NCI-H2081 treated with DMSO at 0.1 percent for 48 hours (cell line): ENCODE measurements at regions not wholly inside any gene's neighbourhood (a gene's known extent, or its start where the extent isn't known, plus 50 kb on each side); places are given as distances from the start of the nearest gene placed in this dataset.
"Not testable (repeated sequence)": the region's sequence is repeated elsewhere in the genome, so short reads cannot be mapped to it uniquely, and the experiment has no call there.

Source experiments
- DNase-seq: peaks from one replicate; lab custom pipeline; 2025; lab: John Stamatoyannopoulos, UW

DNA sequence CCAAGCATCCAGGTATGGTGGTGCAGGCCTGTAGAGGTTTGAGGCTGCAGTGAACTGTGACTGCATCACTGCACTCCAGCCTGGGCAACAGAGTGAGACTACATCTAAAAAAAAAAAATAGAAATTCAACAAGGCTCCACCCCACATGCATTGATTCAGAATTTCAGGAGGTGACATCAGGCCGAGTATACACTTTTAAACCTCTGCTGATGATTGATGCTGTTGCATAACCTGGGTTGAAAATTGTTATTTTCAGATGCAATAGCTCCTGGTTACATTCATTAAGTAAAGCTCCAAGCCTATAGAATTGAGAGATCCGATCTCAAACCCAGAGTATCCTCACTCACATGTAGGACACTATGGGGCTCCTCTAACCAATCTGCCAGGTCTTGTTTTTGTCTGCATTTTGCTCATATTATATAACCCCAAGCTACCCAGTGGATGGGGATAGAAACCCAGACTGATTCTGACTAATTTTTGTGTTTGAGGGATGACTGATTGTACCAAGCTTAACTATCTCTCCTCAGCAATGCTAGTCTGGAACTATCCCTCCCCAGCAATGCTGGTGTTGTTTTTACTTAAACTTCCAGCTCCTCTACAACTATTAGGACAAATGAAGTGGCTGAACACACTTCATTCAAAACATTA, 123.5 kb upstream of the PREP start:
- DNase-seq: no peak

DNA sequence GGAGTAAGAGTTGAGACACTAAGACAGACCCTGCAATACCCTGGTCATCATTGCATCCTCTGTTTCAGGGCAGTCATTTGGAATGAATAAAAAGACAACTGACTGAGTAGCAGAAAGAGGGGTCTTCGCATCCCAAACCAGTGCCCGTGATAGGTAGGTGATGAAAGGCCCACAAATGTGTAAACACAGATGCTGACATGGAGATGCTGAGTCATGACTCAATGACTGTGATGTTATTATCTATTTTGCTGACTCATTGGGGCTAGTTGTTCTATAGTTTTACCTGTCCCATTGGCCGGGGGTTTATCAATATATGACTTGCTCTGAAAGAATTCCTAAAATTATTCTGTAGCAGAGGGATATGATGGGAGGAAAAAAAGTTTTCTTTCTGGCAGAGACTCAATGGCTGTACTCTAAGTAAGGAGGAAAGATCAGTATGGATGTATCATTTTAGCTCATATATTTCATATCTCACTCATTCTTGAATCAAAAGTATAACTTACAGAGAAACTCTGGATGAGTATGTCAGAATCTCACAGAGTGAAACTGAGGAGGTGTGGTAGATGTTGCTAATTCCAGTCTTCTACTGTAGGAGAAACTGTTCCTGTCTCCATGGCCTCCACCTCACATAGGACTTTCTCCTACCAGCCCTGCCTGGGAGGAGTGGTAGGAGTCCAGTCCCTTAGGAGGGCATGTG, 119.9 kb upstream of the PREP start:
- DNase-seq: no peak

DNA sequence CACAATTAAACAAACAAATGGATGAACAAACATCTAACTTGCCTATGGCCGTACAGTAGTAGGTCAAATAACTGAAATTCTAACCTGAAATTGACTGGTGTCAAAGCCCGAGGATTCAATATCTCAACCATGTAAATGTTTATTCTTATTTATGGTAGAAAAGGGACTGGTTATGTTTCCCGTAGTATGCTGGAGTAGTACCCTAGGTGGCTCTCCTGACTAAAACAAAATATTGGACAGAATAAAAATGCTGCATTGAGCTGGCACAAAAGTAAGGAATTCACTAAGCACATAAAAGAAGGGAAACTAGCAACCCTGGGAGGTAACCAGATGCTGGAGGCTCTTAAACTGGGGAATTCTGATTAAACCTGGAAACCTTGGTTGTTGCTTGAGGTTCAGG, 117.1 kb upstream of the PREP start:
- no peak for DNase-seq

DNA sequence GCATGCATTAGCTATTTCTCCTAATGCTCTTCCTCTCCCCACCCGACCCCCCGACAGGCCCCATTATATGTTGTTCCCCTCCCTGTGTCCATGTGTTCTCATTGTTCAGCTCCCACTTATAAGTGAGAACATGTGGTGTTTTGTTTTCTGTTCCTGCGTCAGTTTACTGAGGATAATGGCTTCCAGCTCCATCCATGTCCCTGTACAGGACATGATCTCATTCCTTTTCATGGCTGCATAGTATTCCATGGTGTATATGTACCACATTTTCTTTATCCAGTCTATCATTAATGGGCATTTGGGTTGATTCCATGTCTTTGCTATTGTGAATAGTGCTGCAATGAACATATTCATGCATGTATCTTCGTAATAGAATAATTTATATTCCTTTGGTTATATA, 116.1 kb upstream of the PREP start:
- DNase-seq: not testable (repeated sequence)

DNA sequence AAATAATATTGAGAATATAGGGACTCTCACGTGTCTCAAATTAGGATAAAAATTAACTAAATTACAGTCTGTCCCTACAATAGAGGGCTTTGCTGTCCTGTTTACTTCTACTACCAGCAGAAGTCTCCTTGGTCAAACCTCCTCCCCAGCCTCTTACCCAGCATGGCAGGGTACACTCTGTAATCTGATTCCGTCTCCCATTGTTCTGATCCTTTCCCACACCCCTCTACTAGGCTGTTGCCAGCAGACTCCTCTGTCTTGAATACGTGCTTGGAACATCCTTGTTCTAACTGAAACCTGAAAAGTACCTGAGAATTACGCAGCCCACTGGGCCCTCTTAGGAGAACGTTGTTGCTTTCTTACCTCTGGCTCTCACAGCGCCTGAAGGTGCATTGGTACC, 112.2 kb upstream of the PREP start:
- no peak for DNase-seq

DNA sequence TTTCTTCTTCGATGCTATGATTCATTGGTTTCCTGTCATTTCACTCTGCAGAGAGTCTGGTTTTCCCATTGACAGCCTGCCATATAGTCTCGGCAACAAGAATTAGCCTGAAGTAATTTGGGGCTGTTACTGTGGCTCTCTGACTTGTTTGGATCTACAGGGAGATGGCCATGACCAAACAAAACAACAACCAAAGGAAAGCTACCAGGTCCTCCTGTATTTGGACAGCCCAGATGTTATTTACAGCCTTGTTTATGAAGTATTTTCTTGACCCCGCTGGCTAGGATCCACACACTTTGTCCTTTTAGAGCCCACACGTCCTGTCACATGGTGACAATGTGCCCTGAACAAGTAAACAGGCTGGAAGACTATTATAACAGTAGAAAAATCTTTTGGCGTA, 111.4 kb upstream of the PREP start:
- no peak for DNase-seq

DNA sequence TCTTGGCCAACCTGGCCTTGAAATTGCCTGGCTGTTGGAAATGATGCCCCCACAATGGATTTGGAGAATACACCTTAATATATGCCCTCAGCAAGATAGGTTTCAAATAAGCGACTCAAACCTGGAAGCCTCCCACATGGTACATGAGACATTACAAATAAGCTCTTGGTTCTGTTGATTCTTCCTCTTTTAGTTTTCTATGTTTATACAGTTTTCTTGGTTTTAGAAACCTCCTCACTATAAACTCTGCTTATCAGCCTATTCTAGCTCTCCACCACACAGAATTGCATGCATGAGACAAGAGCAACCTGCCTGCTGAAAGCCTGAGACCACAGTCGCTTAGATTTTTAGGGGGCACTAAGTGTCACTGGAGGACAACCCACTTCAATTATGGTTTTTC, 108.8 kb upstream of the PREP start:
- no peak for DNase-seq

DNA sequence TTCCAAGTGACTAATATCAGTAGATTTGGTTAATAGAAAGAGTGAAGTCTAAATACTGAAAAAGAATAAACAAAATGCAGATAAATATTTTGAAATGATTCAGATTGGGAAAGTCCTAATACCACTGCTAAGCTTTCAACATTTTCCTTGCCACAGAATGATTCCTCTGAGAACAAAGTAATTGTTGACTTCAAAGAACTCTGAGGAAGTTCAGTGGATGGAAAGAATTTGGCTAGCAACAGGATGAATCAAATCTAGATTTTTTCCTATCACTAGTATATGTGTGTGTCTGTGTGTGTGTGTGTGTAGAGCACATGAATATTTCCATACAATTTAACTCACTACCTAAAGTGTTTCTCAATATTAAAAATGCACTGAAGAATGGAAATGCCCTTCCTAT, 107.9 kb upstream of the PREP start:
- DNase-seq: no peak

DNA sequence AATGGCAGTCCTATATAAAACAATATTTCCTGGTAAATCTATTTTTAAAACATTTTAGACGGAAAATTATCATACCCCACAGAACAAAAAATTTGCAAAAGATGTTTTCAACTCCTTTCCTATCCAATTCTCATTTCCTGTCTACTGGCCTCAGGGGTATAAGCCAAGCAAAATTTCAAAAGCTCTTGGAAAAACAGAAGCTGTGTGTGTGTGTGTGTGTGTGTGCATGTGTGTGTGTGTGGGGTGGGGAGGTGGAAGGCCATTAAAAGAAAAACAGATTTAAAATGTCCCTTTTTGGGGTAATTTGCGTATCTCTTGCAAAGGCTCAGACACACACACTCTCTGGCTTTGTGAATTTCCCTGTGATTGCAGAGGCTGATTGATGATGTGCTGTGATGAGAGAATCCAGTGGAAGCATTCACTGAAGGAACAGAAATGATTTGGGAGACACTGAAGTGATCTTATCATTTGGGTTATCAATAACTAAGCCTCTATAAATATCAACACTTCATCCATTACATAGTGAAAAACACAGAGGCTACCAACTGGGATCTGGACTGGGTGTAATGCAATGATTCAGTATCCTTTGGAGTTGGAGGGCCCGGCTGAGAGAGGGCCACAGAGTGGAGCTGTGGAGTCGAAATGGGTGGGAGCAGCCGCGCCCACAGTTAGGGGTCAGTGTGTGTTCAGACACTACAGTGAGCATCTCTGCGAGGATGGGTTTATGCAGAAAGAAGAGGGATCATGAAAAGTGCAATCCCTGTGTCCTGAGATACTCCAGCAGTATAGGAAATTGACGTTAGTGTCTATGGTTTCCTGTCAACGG, 106.8 kb upstream of the PREP start:
- DNase-seq: no peak

DNA sequence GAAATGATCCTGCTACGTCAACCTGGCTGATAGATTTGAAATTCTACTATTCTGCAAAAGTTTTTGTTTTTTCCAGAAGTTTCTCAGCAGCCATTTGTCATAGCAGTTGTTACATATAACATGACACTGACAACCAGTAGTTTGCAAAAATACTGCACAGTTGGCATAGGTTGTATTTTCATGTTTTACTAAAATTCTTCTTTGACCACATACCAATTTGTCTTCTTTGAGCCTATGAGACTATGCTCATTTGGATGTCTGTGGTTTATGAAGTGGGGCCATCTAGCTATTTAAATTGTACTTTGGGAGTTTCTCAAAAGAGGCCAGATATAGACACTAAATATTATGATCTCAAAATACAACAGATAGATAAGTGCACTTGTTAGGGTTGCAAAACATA, 104.9 kb upstream of the PREP start:
- no peak for DNase-seq

DNA sequence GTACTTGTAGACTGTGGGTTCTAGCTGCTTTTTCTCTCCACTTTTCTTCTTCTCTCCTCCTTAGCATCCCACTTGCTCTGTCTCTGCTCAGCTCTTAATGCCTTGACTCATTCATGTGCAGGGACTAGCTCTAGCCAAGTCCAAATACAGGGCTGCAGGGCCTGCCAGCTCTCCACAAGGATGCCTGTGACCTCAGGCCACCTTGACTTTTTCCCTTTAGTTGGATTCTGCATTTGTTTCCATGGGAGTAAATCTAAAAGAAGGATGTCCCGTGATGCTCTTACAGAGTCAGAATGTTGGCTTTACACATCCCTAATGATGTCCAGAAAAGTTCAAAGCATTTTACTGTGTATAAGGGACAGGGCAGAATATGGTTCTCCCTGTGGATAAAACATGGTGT, 101.8 kb upstream of the PREP start:
- no peak for DNase-seq

DNA sequence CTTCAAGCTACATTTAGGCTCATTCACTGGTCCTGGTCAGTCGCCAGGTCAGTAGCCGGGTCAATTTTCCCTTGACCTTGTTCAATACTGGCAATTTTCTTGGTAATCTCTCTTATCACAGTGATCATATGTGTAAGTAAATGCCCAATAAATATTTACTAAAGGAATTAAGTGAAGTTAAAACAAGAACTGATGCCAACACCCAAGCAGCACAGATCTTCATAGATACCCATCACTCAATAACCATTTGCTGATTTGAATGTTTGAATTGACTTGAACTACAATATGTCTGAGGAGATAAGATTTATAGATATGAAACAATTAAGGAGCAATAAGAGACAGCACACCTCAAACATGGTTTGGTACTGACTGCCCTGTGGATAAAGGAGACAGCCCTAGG, 100.8 kb upstream of the PREP start:
- DNase-seq: no peak

DNA sequence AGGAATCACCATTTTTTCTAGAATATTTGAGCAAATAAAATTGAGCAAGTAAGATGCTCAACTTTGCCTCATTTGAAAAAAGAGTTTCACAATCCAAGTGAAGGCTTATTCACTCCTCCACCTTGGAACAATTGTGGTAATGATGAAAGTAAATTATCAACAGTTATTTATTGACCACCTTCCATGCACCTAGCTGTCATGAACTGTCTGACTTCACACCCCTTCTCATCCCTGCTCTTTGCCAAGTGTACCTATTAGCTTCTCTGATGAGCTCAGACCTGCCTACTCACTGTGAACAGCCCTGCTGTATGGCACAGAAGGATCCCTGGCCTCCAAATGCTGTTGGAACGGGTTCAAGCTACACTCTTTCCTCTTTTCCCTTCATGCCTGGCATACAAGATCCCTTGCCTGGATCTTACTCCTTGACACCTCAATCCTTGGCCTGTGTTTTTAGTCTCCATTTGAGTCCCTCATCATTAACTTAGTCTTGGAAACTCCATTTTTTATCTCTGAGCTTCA, 99.0 kb upstream of the PREP start:
- DNase-seq: no peak

DNA sequence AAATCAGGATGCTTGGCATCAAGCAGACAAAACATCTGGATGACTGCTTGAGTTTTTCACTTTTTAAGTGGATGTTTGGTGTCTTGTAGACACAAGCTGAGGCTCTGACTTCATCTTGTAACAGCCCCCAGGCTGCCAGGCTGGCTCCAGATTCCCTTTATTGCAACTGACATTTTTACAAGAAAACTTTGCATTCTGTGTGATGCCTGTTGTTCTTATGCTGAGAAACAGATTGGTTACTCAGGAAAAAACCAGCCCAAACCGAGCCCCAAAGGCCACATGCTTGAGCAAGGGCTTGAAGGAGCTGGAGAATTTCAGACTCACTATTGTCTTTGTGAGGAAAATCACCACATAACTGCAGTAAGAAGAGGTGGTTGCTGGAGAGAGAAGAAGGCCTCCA, 98.4 kb upstream of the PREP start:
- no peak for DNase-seq

DNA sequence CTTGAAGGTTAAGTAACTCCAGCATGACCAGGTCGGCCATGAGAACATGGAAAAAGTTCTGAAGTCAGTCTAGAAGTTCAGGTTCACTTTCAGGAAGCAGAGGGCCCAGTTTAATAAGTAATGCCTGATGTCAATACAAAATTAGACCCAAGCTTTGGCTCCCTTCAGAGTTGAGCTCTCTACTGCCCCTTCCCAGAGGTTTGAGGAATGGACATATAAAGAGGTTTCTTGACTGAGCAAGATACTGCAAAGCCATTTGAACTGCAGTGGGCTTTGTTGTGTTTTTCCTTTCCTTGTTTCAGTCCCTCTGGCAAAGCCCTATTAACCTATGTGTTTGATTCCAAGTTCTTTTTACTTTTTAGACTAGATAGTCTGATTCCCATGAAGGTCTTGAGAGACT, 97.8 kb upstream of the PREP start:
- no peak for DNase-seq

DNA sequence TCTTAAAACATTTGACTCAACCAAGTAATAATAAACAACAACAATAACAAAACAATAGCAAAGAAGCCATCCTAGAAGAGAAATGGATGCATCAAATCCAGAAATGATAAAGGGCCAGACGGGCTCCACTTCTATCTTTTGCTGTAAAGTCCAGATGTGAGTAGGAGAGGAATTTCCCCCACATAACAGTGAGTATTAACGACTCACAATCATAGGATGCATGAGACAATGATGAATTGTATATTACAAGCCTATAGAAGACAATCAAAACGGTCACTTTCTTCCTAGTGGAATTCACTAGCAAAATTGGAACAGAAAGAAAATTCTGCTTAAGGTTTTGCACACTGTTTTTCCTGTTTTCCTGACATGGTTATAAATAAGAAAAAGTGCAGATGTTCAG, 97.0 kb upstream of the PREP start:
- no peak for DNase-seq

DNA sequence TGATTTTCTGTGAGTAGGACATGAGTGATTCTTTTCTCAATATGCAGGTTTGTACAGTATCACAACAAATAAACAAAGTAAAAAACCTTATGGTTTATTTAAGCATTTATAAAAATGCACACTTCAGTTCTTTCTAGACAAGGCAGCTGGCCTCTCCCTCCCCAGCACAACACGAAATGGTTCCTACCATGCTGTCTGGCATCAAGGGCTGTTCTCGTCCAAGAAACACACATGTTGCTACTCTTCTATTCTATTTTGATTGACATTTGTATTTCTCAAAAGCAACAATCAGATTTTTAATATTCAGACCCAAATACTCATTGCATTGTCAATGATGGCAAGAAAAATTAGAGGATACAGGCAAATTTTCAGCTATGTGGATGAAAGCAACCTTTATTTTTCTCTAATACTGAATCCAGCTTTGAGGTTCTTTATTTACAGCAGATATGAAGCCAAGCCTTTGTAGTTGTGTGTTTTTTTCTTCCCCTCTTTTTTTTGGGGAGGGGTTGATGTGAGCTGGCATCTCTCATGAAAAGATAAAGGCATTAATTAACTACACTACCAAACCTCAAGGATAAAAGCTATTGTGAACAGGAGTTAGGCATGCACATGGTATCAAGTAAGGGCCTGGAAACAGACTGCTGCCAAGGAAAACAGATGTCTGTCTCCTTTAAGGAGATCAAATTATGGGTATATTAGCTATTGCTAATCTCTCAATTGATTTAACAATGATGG, 96.4 kb upstream of the PREP start:
- no peak for DNase-seq

DNA sequence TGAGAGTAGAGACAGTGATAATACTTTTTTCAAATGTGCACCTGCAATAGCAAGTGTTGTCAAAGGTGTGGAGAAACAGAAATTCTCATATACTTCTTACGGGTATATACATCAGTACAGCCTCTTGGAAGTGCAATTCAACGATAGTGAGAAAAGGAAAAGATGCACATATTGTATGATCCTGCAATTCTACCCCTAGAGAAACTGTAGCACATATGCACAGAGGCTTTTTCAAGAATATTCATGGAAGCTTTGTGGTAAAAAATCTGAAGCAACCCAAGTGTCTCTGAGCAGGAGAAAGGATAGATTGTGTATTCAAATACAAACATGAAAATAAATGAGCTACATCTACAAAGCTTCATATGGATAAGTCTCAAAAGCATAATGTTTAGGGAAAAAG, 94.7 kb upstream of the PREP start:
- no peak for DNase-seq

DNA sequence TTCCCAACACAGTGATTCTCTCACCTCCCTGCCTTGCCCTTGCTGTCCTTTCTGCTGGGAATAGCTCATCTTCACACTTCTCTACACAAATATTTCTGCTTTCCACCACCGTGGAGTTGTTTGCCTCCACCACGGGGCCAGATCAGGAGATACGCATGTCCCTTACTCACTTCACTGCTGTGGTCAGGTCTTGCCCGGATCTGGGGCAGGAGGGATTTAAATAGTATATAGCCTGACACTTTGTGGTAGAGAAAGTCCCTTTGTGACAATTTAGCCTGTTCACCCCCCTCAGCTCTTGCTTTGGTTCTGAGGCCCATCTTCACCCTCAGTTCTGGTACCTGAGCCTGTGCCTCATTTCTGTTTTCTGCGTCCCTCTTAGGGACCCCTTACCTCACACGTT, 92.6 kb upstream of the PREP start:
- no peak for DNase-seq

DNA sequence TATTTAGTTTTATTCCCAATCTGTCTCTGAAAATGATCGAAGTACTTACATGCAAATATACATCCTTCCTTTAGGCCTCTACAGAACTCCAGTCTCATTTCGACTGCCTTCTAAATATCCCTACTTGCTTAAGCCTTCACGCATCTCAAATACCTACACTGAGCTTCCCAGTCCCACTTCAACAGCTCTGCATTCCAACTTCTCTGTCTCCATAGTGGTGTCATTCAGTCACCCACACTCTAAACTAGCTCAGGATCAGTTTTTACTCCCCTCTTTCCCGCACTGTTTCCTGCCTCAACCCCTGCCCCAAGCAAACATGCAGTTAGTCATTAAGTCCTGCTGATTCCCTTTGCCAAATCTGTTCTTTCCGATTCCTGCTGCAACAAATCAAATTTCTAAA, 91.8 kb upstream of the PREP start:
- DNase-seq: no peak

DNA sequence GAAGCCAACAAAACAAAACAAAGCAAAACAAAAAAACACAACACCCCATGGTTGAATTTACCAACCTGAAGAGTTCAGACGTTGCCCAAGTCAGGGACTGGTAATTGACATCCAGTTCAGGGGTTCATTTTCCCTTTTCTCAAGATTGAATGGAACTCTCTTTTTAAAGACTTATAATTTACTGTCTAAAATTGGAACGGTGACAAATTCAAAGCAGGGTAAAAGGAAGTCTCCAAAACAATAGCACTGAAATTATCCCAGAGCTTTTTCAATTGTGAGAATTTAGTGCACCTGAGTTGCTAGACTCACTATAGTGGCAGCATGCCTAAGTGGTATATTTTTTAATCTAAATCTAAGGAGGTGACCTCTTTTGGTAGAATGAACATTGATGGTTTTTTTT, 90.9 kb upstream of the PREP start:
- no peak for DNase-seq
